ENCODE measurements at regions not wholly inside any gene's neighbourhood (a gene's known extent, or its start where the extent isn't known, plus 50 kb on each side); places are given as distances from the start of the nearest gene placed in this dataset.

GRCh38 chr1:73627723-73628122, 570.3 kb downstream of the LRRIQ3 start:
- Histone ChIP-seq H3K4me1 (no peaks in the 10 kb centered on the region), H3K27me3 (no peaks in the 10 kb centered on the region), H3K4me3 (no peak overlapping the region), H3K27ac (no peak overlapping the region), H3K9me3 (peaks cover 0 to 3% (median 0%) of the 10 kb centered on the region in 12 donors), H3K36me3 (no peaks in the 10 kb centered on the region)
- TF ChIP-seq CTCF (IDR thresholded peaks at IDR 0.05) (no peak), POLR2A (IDR thresholded peaks at IDR 0.05) (no peak)
- ATAC-seq (no peak), DNase-seq (no peak)
- intact Hi-C loops (cut with DNase I): no loop called here

DNA sequence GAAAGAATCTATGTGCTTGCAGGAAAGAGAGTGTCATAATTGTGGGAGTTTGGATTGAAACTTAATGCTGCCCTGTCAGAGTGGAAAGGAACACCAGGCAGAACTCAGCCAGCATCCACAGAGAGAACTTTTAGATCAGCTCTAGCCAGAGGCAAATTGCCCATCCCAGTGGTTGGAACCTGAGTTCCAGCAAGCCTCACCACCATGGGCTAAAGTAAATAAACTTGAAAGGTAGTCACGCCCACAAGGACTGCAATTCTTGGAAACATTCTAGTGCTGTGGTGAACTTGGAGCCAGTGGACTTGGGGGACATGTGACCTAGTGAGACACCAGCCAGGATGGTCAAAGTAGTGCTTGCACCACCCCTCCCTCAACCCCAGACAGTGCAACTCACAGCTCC, 571.6 kb downstream of the LRRIQ3 start:
- no peak for TF ChIP-seq CTCF (IDR thresholded peaks at IDR 0.05)
- no peak for TF ChIP-seq POLR2A (IDR thresholded peaks at IDR 0.05)
- intact Hi-C loops (cut with DNase I): no loop called here
- DNase-seq (no peak), ATAC-seq (no peak)
- no peak overlapping the region for H3K4me3 ChIP-seq
- H3K9me3 ChIP-seq: peaks cover 0 to 3% (median 0%) of the 10 kb centered on the region in 12 donors
- no peaks in the 10 kb centered on the region for H3K4me1 ChIP-seq
- H3K27ac ChIP-seq: no peak overlapping the region
- H3K36me3 ChIP-seq: no peaks in the 10 kb centered on the region
- H3K27me3 ChIP-seq: no peaks in the 10 kb centered on the region
- WGBS, 4 donors: 71 to 91% (median 77%) methylated on average over 1 of the region's 1 CpG

- Histone ChIP-seq H3K9me3 (peaks cover 0 to 3% (median 0%) of the 10 kb centered on the region in 12 donors), H3K4me3 (no peak overlapping the region), H3K4me1 (no peaks in the 10 kb centered on the region), H3K27me3 (no peaks in the 10 kb centered on the region), H3K27ac (no peak overlapping the region), H3K36me3 (no peaks in the 10 kb centered on the region)
- 68 to 76% (median 72%) methylated on average over 1 of the region's 1 CpG for WGBS, 4 donors
- DNase-seq (no peak), ATAC-seq (no peak)
- intact Hi-C loops (cut with DNase I): no loop called here
- no peak for TF ChIP-seq POLR2A (IDR thresholded peaks at IDR 0.05)
- no peak for TF ChIP-seq CTCF (IDR thresholded peaks at IDR 0.05)
Observed at GRCh38 chr1:73623946-73624345, 574.0 kb downstream of the LRRIQ3 start.

DNA sequence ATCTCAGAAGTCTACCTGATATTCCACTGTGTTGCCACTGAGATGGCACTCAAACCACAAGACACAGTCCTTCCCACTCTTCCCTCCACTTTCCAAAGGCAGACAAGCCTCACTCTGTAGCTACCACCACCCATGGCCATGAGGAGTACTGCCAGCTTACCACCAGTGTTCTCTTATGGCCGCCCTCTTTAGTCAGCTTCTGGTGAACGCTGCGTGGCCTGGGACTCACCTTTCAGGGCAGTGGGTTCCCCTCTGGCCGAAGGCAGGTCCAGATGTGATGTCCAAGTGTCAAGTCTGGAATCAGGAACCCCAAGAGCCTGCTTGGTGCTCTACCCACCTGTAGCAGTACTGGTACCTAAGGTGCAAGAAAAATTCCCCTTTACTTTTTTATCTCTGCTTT, 580.8 kb downstream of the LRRIQ3 start:
- H3K27me3 ChIP-seq: no peaks in the 10 kb centered on the region
- TF ChIP-seq CTCF (IDR thresholded peaks at IDR 0.05): no peak
- no peak for TF ChIP-seq POLR2A (IDR thresholded peaks at IDR 0.05)
- intact Hi-C loops (cut with DNase I): no loop called here
- no peaks in the 10 kb centered on the region for H3K9me3 ChIP-seq
- H3K36me3 ChIP-seq: no peaks in the 10 kb centered on the region
- DNase-seq (no peak), ATAC-seq (no peak)
- no peak overlapping the region for H3K4me3 ChIP-seq
- no peaks in the 10 kb centered on the region for H3K4me1 ChIP-seq
- WGBS, 4 donors: 64 to 86% (median 80%) methylated on average over 4 of the region's 4 CpGs
- H3K27ac ChIP-seq: no peak overlapping the region

Measured in heart left ventricle (tissue), 16 donors.